Left lung (tissue), 4 donors: ENCODE measurements at regions not wholly inside any gene's neighbourhood (a gene's known extent, or its start where the extent isn't known, plus 50 kb on each side); places are given as distances from the start of the nearest gene placed in this dataset.

Experiments
- ATAC-seq: fragments of 200-7000 bp; cut with Tn5 transposase; one replicate; pipeline ENCODE4 v1.9.1; 2020; ENCODE audit warnings: moderate library complexity
- DNase-seq, 4 donors: peaks; one replicate each; pipeline ENCODE4 v3.0.0-alpha.2; 2013 to 2020
- H3K27ac ChIP-seq, 2 donors: fragments of 200-600 bp; sonication (generic) in 1 of 2; one replicate each; pipeline versions ENCODE4 v1.5.0 to v1.8.0; 2020 to 2021
- H3K27me3 ChIP-seq, 2 donors: fragments of 200-600 bp; sonication (generic) in 1 of 2; one replicate each; pipeline versions ENCODE4 v1.5.0 to v1.8.0; 2020 to 2021
- H3K36me3 ChIP-seq, 2 donors: fragments of 200-600 bp; sonication (generic) in 1 of 2; one replicate each; pipeline versions ENCODE4 v1.5.0 to v1.8.0; 2020 to 2021
- H3K4me1 ChIP-seq, 2 donors: fragments of 200-600 bp; one replicate each; pipeline ENCODE4 v1.8.0; 2021
- H3K4me3 ChIP-seq, 2 donors: fragments of 200-600 bp; sonication (generic) in 1 of 2; one replicate each; pipeline versions ENCODE4 v1.5.0 to v1.8.0; 2020 to 2021; ENCODE audit warnings: mild to moderate bottlenecking in 1 of 2
- H3K9me3 ChIP-seq, 2 donors: fragments of 200-600 bp; sonication (generic) in 1 of 2; one replicate each; pipeline versions ENCODE4 v1.5.0 to v1.8.0; 2020 to 2021
- CTCF ChIP-seq, 2 donors: fragments of 200-600 bp; sonication (generic) in 1 of 2; IDR thresholded peaks; one replicate each; pipeline versions ENCODE4 v1.5.0 to v1.8.0; 2021; ENCODE audit warnings: antibody characterized with exemption in 2 of 2
- intact Hi-C, 2 donors: fragments of 100-400 bp; cut with DNase I; formaldehyde crosslinking; loops; one replicate each; pipeline versions ENCODE4 v1.11.2 to v1.14.2; 2022
- donor health status: DM: no; HTN: yes; CAD: no.
- donor health status: DM: no; HTN: no; CAD: no.

DNA sequence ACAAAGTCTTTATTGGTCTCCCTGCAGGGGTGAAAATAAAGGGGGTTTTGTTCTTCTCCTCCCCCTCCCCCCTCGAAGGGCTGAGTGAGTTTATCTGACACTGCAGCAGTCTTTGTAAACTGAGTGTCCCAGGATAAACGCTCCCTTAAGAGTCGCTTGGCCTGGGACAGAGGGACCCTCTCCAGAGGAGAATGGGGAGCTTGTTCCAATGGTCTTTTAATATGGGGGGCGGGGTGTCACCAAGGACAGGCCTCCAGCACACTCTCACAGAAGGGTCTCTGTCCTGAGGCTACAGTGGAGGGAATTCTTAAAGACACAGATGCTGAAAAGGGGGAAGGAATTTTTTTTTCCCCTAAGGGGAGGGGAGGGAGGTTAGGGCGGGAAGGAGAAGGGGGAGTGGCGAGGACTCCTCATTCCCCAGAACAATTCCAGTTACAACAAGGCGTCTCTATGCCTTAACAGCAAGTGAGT, 455.5 kb downstream of the SOX9 start:
- Histone ChIP-seq H3K4me3 (no peak overlapping the region), H3K36me3 (no peaks in the 10 kb centered on the region), H3K27ac (no peak overlapping the region), H3K4me1 (no peaks in the 10 kb centered on the region), H3K9me3 (no peaks in the 10 kb centered on the region), H3K27me3 (peaks cover 0 to 5% of the 10 kb centered on the region in 2 donors)
- intact Hi-C loops, result no loop called here
- DNase-seq (no peak), ATAC-seq (no peak)
- no peak for TF ChIP-seq CTCF (IDR thresholded peaks at IDR 0.05)

GRCh38 chr17:72578817-72579470, 458.1 kb downstream of the SOX9 start:
- no peak overlapping the region for H3K27ac ChIP-seq
- no peak overlapping the region for H3K4me3 ChIP-seq
- no peak for TF ChIP-seq CTCF (IDR thresholded peaks at IDR 0.05)
- no peaks in the 10 kb centered on the region for H3K36me3 ChIP-seq
- H3K27me3 ChIP-seq, result peaks cover 0 to 5% of the 10 kb centered on the region in 2 donors
- no peaks in the 10 kb centered on the region for H3K4me1 ChIP-seq
- DNase-seq (no peak), ATAC-seq (no peak)
- H3K9me3 ChIP-seq, result no peaks in the 10 kb centered on the region
- intact Hi-C loops, result no loop called here

- no peak overlapping the region for H3K27ac ChIP-seq
- no peaks in the 10 kb centered on the region for H3K36me3 ChIP-seq
- DNase-seq (no peak), ATAC-seq (no peak)
- intact Hi-C loops, result no loop called here
- TF ChIP-seq CTCF (IDR thresholded peaks at IDR 0.05), result no peak
- H3K9me3 ChIP-seq, result no peaks in the 10 kb centered on the region
- H3K27me3 ChIP-seq, result peaks cover 0 to 5% of the 10 kb centered on the region in 2 donors
- H3K4me3 ChIP-seq, result no peak overlapping the region
- no peaks in the 10 kb centered on the region for H3K4me1 ChIP-seq
Observed at GRCh38 chr17:72579990-72580320, 459.1 kb downstream of the SOX9 start.

DNA sequence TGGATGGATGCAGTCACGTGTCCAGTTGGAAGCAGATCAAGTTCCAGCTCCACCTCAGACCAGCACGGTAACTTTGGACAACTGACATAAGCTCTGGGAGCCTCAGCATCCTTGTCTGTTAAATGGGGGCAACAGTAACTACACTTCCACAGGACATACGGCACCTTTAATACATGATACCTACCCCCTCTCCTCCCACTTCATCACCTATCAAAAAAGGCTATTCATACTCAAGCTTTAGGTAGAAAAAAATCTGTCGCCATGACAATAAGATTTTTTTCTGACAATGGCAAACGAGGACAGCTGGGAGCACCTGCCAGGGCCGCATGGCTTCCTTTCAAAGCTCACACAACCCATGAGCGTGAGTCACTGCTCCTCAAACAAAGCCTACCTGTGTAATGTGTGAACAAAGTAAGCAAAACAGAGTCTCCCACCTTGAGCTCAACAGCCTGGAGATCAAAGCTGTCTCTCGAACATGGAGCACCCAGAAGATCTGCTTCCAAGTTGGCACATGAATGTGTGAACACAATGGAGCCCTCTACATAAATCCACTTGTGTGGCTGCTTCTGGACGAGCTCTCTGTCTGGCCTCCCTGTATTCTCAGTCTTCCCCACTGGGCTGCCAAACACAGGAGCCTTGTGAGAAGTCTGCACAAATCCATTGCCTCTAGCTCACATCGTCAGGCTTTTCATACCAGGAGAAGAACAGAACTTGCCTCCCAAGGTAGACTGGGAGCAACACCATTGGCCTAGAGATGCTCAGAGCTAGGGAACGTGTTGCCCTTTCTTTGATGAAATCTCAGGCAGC, 459.7 kb downstream of the SOX9 start:
- no peaks in the 10 kb centered on the region for H3K9me3 ChIP-seq
- peak in 3 of 4 donors; percentile 43 to 61 (median 47) for DNase-seq
- no peak overlapping the region for H3K4me3 ChIP-seq
- intact Hi-C loops, result no loop called here
- TF ChIP-seq CTCF (IDR thresholded peaks at IDR 0.05), result no peak
- peaks cover 0 to 5% of the 10 kb centered on the region in 2 donors for H3K27me3 ChIP-seq
- no peak overlapping the region for H3K27ac ChIP-seq
- peak; percentile 91 for ATAC-seq
- H3K36me3 ChIP-seq, result no peaks in the 10 kb centered on the region
- H3K4me1 ChIP-seq, result no peaks in the 10 kb centered on the region

- Histone ChIP-seq H3K27me3 (peaks cover 11 to 49% of the 10 kb centered on the region in 2 donors), H3K36me3 (no peaks in the 10 kb centered on the region), H3K4me1 (peaks cover 3 to 6% of the 10 kb centered on the region in 2 donors), H3K27ac (no peak overlapping the region), H3K9me3 (no peaks in the 10 kb centered on the region), H3K4me3 (no peak overlapping the region)
- ATAC-seq (no peak), DNase-seq (no peak)
- intact Hi-C loops, result no loop called here
- TF ChIP-seq CTCF (IDR thresholded peaks at IDR 0.05), result no peak
Observed at GRCh38 chr17:72587156-72587555, 466.3 kb downstream of the SOX9 start.
